SK-N-SH treated with all-trans-retinoic acid at 6 μM for 48 hours (cell line): ENCODE measurements at regions not wholly inside any gene's neighbourhood (a gene's known extent, or its start where the extent isn't known, plus 50 kb on each side); places are given as distances from the start of the nearest gene placed in this dataset.

Source experiments
- ATAC-seq: fragments of 200-7000 bp; cut with Tn5 transposase; 3 replicates; pipeline ENCODE4 v1.9.1; 2020; ENCODE audit warnings: mild to moderate bottlenecking, moderate library complexity
- ARNTL ChIP-seq: fragments of 450-650 bp; formaldehyde crosslinking; IDR thresholded peaks from 2 replicates; pipeline ENCODE4 v1.5.0; 2020; ENCODE audit warnings: low read depth, mild to moderate bottlenecking, moderate library complexity, borderline replicate concordance
- BACH2 ChIP-seq: fragments of 250-450 bp; sonication (Bioruptor Pico); IDR thresholded peaks from 2 replicates; pipeline ENCODE4 v1.9.0; 2021; ENCODE audit warnings: mild to moderate bottlenecking, borderline replicate concordance
- ESRRG ChIP-seq: fragments of 250-450 bp; sonication (Bioruptor Pico); IDR thresholded peaks from 2 replicates; pipeline ENCODE4 v1.6.1; 2021; ENCODE audit warnings: mild to moderate bottlenecking
- GLIS3 ChIP-seq: fragments of 250-450 bp; sonication (Bioruptor Pico); IDR thresholded peaks from 2 replicates; pipeline ENCODE4 v1.5.0; 2020; ENCODE audit warnings: mild to moderate bottlenecking, moderate library complexity
- ISL1 ChIP-seq: fragments of 250-450 bp; sonication (Bioruptor Pico); IDR thresholded peaks from 2 replicates; pipeline ENCODE4 v2.1.2; 2022; ENCODE audit warnings: mild to moderate bottlenecking, moderate library complexity
- PPARA ChIP-seq: fragments of 250-450 bp; sonication (Bioruptor Pico); IDR thresholded peaks from 2 replicates; pipeline ENCODE4 v1.5.0; 2020; ENCODE audit warnings: mild to moderate bottlenecking, borderline replicate concordance
- TCF4 ChIP-seq: fragments of 250-450 bp; sonication (Bioruptor Pico); IDR thresholded peaks from 2 replicates; pipeline ENCODE4 v1.8.0; 2021; ENCODE audit warnings: mild to moderate bottlenecking, moderate library complexity, borderline replicate concordance
- TOX ChIP-seq: fragments of 250-450 bp; sonication (Bioruptor Pico); IDR thresholded peaks from 2 replicates; pipeline ENCODE4 v1.8.0; 2021; ENCODE audit warnings: mild to moderate bottlenecking, moderate library complexity, borderline replicate concordance
- ZC3H10 ChIP-seq: fragments of 250-450 bp; sonication (Bioruptor Pico); IDR thresholded peaks from 2 replicates; pipeline ENCODE4 v1.5.1; 2021; ENCODE audit warnings: mild to moderate bottlenecking, moderate library complexity
- ZFP3 ChIP-seq: fragments of 250-450 bp; sonication (Bioruptor Pico); IDR thresholded peaks from 2 replicates; pipeline ENCODE4 v1.5.0; 2020; ENCODE audit warnings: mild to moderate bottlenecking, moderate library complexity
- ZNF70 ChIP-seq: fragments of 450-650 bp; formaldehyde crosslinking; IDR thresholded peaks from 2 replicates; pipeline ENCODE4 v1.5.0; 2020; ENCODE audit warnings: mild to moderate bottlenecking, moderate library complexity
- ZNF8 ChIP-seq: fragments of 450-650 bp; formaldehyde crosslinking; IDR thresholded peaks from 2 replicates; pipeline ENCODE4 v1.5.0; 2020; ENCODE audit warnings: mild to moderate bottlenecking, moderate library complexity
- TF ChIP-seq, protein P1 (sequence below): fragments of 250-450 bp; sonication (Bioruptor Pico); IDR thresholded peaks from 2 replicates; pipeline ENCODE4 v1.5.1; 2021; ENCODE audit warnings: mild to moderate bottlenecking, moderate library complexity
- TF ChIP-seq, protein P2 (sequence below): fragments of 250-450 bp; sonication (Bioruptor Pico); IDR thresholded peaks from 2 replicates; pipeline ENCODE4 v1.5.0; 2020; ENCODE audit warnings: mild to moderate bottlenecking, moderate library complexity
- TF ChIP-seq, protein P3 (sequence below): fragments of 250-450 bp; sonication (Bioruptor Pico); IDR thresholded peaks from 2 replicates; pipeline ENCODE4 v1.8.0; 2021; ENCODE audit warnings: low read depth, mild to moderate bottlenecking, moderate library complexity, borderline replicate concordance
- TF ChIP-seq, protein P4 (sequence below): fragments of 250-450 bp; sonication (Bioruptor Pico); IDR thresholded peaks from 2 replicates; pipeline ENCODE4 v1.5.1; 2020; ENCODE audit warnings: low read depth, mild to moderate bottlenecking, moderate library complexity
- TF ChIP-seq, protein P5 (sequence below): fragments of 250-450 bp; sonication (Bioruptor Pico); IDR thresholded peaks from 2 replicates; pipeline ENCODE4 v1.8.0; 2020; ENCODE audit warnings: mild to moderate bottlenecking, moderate library complexity, borderline replicate concordance

DNA sequence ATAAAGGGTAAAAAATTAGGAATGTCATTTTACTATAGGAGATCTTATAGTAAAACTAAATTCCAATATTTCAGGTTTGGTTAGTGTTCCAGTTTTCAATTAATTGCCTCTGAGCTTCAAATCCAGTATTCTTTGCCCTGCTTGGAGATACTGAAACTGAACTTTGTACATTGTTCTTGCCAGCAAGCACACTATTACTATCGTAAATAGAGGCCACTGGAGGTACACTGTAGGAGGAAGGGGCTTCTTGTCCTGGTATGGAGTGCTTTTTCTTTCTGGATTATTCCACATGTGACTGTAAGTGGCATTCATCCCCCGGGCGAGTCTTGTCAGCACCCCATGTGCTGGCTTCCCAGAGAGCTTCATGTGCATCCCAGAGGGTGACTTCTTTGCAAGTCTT, 234.7 kb upstream of the PTPRZ1 start (continued):
- TF ChIP-seq, protein P1, sequence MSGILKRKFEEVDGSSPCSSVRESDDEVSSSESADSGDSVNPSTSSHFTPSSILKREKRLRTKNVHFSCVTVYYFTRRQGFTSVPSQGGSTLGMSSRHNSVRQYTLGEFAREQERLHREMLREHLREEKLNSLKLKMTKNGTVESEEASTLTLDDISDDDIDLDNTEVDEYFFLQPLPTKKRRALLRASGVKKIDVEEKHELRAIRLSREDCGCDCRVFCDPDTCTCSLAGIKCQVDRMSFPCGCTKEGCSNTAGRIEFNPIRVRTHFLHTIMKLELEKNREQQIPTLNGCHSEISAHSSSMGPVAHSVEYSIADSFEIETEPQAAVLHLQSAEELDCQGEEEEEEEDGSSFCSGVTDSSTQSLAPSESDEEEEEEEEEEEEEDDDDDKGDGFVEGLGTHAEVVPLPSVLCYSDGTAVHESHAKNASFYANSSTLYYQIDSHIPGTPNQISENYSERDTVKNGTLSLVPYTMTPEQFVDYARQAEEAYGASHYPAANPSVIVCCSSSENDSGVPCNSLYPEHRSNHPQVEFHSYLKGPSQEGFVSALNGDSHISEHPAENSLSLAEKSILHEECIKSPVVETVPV, result no peak
- TF ChIP-seq ZNF8 (CRISPR knock-in tag) (no peak), GLIS3 (CRISPR knock-in tag) (no peak)
- TF ChIP-seq, protein P2, sequence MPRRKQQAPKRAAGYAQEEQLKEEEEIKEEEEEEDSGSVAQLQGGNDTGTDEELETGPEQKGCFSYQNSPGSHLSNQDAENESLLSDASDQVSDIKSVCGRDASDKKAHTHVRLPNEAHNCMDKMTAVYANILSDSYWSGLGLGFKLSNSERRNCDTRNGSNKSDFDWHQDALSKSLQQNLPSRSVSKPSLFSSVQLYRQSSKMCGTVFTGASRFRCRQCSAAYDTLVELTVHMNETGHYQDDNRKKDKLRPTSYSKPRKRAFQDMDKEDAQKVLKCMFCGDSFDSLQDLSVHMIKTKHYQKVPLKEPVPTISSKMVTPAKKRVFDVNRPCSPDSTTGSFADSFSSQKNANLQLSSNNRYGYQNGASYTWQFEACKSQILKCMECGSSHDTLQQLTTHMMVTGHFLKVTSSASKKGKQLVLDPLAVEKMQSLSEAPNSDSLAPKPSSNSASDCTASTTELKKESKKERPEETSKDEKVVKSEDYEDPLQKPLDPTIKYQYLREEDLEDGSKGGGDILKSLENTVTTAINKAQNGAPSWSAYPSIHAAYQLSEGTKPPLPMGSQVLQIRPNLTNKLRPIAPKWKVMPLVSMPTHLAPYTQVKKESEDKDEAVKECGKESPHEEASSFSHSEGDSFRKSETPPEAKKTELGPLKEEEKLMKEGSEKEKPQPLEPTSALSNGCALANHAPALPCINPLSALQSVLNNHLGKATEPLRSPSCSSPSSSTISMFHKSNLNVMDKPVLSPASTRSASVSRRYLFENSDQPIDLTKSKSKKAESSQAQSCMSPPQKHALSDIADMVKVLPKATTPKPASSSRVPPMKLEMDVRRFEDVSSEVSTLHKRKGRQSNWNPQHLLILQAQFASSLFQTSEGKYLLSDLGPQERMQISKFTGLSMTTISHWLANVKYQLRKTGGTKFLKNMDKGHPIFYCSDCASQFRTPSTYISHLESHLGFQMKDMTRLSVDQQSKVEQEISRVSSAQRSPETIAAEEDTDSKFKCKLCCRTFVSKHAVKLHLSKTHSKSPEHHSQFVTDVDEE (CRISPR knock-in tag), result no peak

DNA sequence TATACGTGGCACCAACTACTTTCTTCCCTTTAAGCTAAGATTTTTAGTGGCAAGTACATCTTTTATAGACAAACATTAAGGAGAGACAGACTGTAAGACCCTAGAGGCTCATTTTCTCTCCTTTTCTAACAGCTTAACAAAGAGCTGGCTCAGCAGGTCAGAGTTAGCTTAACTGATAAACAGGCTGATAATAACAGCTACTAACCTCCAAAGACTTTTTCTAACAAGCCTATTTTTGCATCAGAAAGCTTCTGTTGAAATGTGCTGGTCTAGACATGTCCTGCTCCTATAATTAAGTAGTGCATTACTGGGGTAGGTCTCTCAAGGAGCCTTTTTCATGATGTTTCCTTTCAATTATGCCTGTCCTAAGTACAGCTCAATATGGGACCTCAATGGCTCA, 238.2 kb upstream of the FAM3C start:
- ATAC-seq, result no peak
- TF ChIP-seq, protein P3, sequence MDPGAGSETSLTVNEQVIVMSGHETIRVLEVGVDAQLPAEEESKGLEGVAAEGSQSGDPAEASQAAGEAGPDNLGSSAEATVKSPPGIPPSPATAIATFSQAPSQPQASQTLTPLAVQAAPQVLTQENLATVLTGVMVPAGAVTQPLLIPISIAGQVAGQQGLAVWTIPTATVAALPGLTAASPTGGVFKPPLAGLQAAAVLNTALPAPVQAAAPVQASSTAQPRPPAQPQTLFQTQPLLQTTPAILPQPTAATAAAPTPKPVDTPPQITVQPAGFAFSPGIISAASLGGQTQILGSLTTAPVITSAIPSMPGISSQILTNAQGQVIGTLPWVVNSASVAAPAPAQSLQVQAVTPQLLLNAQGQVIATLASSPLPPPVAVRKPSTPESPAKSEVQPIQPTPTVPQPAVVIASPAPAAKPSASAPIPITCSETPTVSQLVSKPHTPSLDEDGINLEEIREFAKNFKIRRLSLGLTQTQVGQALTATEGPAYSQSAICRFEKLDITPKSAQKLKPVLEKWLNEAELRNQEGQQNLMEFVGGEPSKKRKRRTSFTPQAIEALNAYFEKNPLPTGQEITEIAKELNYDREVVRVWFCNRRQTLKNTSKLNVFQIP (CRISPR knock-in tag), result no peak
- TF ChIP-seq ESRRG (no peak), ZC3H10 (CRISPR knock-in tag) (no peak), TCF4 (CRISPR knock-in tag) (no peak), ISL1 (CRISPR knock-in tag) (no peak), GLIS3 (CRISPR knock-in tag) (no peak), PPARA (no peak), TOX (CRISPR knock-in tag) (no peak), ZNF70 (CRISPR knock-in tag) (no peak), ARNTL (no peak), BACH2 (CRISPR knock-in tag) (no peak), ZFP3 (CRISPR knock-in tag) (no peak)
- TF ChIP-seq, protein P4, sequence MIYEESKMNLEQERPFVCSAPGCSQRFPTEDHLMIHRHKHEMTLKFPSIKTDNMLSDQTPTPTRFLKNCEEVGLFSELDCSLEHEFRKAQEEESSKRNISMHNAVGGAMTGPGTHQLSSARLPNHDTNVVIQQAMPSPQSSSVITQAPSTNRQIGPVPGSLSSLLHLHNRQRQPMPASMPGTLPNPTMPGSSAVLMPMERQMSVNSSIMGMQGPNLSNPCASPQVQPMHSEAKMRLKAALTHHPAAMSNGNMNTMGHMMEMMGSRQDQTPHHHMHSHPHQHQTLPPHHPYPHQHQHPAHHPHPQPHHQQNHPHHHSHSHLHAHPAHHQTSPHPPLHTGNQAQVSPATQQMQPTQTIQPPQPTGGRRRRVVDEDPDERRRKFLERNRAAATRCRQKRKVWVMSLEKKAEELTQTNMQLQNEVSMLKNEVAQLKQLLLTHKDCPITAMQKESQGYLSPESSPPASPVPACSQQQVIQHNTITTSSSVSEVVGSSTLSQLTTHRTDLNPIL (CRISPR knock-in tag), result no peak
- TF ChIP-seq, protein P1, result no peak
- TF ChIP-seq, protein P5, sequence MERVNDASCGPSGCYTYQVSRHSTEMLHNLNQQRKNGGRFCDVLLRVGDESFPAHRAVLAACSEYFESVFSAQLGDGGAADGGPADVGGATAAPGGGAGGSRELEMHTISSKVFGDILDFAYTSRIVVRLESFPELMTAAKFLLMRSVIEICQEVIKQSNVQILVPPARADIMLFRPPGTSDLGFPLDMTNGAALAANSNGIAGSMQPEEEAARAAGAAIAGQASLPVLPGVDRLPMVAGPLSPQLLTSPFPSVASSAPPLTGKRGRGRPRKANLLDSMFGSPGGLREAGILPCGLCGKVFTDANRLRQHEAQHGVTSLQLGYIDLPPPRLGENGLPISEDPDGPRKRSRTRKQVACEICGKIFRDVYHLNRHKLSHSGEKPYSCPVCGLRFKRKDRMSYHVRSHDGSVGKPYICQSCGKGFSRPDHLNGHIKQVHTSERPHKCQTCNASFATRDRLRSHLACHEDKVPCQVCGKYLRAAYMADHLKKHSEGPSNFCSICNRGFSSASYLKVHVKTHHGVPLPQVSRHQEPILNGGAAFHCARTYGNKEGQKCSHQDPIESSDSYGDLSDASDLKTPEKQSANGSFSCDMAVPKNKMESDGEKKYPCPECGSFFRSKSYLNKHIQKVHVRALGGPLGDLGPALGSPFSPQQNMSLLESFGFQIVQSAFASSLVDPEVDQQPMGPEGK (CRISPR knock-in tag), result no peak
- TF ChIP-seq, protein P2 (CRISPR knock-in tag), result no peak
